ENCODE measurements at regions not wholly inside any gene's neighbourhood (a gene's known extent, or its start where the extent isn't known, plus 50 kb on each side); places are given as distances from the start of the nearest gene placed in this dataset.

GRCh38 chr3:18835021-18835420 lies 313.3 kb upstream of the KCNH8 start:
- no peak for DNase-seq (ENCODE audit: extremely low read depth in 1 of 2, low read depth in 1 of 2)

- no peak for DNase-seq (ENCODE audit: extremely low read depth in 1 of 2, low read depth in 1 of 2)
Measured at GRCh38 chr3:18830087-18830486, 318.2 kb upstream of the KCNH8 start.

GRCh38 chr3:18828637-18829036 lies 319.7 kb upstream of the KCNH8 start:
- no peak for DNase-seq (ENCODE audit: extremely low read depth in 1 of 2, low read depth in 1 of 2)

- DNase-seq (ENCODE audit: extremely low read depth in 1 of 2, low read depth in 1 of 2) = no peak
Measured at GRCh38 chr3:18827664-18828063, 320.6 kb upstream of the KCNH8 start.

- no peak for DNase-seq (ENCODE audit: extremely low read depth in 1 of 2, low read depth in 1 of 2)
Measured at GRCh38 chr3:18825665-18826064, 322.6 kb upstream of the KCNH8 start.

GRCh38 chr3:18813300-18813699 lies 335.0 kb upstream of the KCNH8 start:
- DNase-seq (ENCODE audit: extremely low read depth in 1 of 2, low read depth in 1 of 2) = no peak

GRCh38 chr3:18812316-18812715 lies 336.0 kb upstream of the KCNH8 start:
- DNase-seq (ENCODE audit: extremely low read depth in 1 of 2, low read depth in 1 of 2) = no peak

- DNase-seq (ENCODE audit: extremely low read depth in 1 of 2, low read depth in 1 of 2) = no peak
Measured at GRCh38 chr3:18810306-18810661, 338.0 kb upstream of the KCNH8 start.

- no peak for DNase-seq (ENCODE audit: extremely low read depth in 1 of 2, low read depth in 1 of 2)
Measured at GRCh38 chr3:18809640-18810305, 338.5 kb upstream of the KCNH8 start.

GRCh38 chr3:18808429-18808828 lies 339.9 kb upstream of the KCNH8 start:
- no peak for DNase-seq (ENCODE audit: extremely low read depth in 1 of 2, low read depth in 1 of 2)

GRCh38 chr3:18807593-18807992 lies 340.7 kb upstream of the KCNH8 start:
- DNase-seq (ENCODE audit: extremely low read depth in 1 of 2, low read depth in 1 of 2) = no peak

GRCh38 chr3:18806633-18807032 lies 341.7 kb upstream of the KCNH8 start:
- no peak for DNase-seq (ENCODE audit: extremely low read depth in 1 of 2, low read depth in 1 of 2)

GRCh38 chr3:18797378-18797777 lies 350.9 kb upstream of the KCNH8 start:
- DNase-seq (ENCODE audit: extremely low read depth in 1 of 2, low read depth in 1 of 2) = no peak

- DNase-seq (ENCODE audit: extremely low read depth in 1 of 2, low read depth in 1 of 2) = no peak
Measured at GRCh38 chr3:18795078-18795477, 353.2 kb upstream of the KCNH8 start.

- no peak for DNase-seq (ENCODE audit: extremely low read depth in 1 of 2, low read depth in 1 of 2)
Measured at GRCh38 chr3:18791752-18792151, 356.6 kb upstream of the KCNH8 start.

- no peak for DNase-seq (ENCODE audit: extremely low read depth in 1 of 2, low read depth in 1 of 2)
Measured at GRCh38 chr3:18791182-18791581, 357.1 kb upstream of the KCNH8 start.

GRCh38 chr3:18790384-18790783 lies 357.9 kb upstream of the KCNH8 start:
- DNase-seq (ENCODE audit: extremely low read depth in 1 of 2, low read depth in 1 of 2) = no peak

- DNase-seq (ENCODE audit: extremely low read depth in 1 of 2, low read depth in 1 of 2) = no peak
Measured at GRCh38 chr3:18789734-18790133, 358.6 kb upstream of the KCNH8 start.

- no peak for DNase-seq (ENCODE audit: extremely low read depth in 1 of 2, low read depth in 1 of 2)
Measured at GRCh38 chr3:18787441-18787840, 360.9 kb upstream of the KCNH8 start.

GRCh38 chr3:18786650-18787323 lies 361.5 kb upstream of the KCNH8 start:
- no peak for DNase-seq (ENCODE audit: extremely low read depth in 1 of 2, low read depth in 1 of 2)

GRCh38 chr3:18782191-18782590 lies 357.1 kb upstream of the SATB1 start:
- DNase-seq (ENCODE audit: extremely low read depth in 1 of 2, low read depth in 1 of 2) = no peak

- no peak for DNase-seq (ENCODE audit: extremely low read depth in 1 of 2, low read depth in 1 of 2)
Measured at GRCh38 chr3:18780959-18781358, 355.8 kb upstream of the SATB1 start.

- no peak for DNase-seq (ENCODE audit: extremely low read depth in 1 of 2, low read depth in 1 of 2)
Measured at GRCh38 chr3:18779704-18780103, 354.6 kb upstream of the SATB1 start.

Data from activated CD8-positive, alpha-beta memory T cell treated with anti-CD3 and anti-CD28 coated beads for 1 hour (primary cell).